G401 (cell line): ENCODE measurements at regions not wholly inside any gene's neighbourhood (a gene's known extent, or its start where the extent isn't known, plus 50 kb on each side); places are given as distances from the start of the nearest gene placed in this dataset.

Experiments used
- DNase-seq: peaks from one replicate; pipeline ENCODE4 v3.0.0-alpha.2; 2015; ENCODE audit warnings: low spot score
- in situ Hi-C: cut with HindIII; loops from 2 replicates; pipeline ENCODE4 v1.10.0; 2016; ENCODE audit warnings: low sequenced_read_pairs, mixed read lengths

GRCh38 chr5:43973318-43973717 lies 370.3 kb downstream of the NNT start:
- in situ Hi-C loops, result no loop called here
- DNase-seq, result no peak

DNA sequence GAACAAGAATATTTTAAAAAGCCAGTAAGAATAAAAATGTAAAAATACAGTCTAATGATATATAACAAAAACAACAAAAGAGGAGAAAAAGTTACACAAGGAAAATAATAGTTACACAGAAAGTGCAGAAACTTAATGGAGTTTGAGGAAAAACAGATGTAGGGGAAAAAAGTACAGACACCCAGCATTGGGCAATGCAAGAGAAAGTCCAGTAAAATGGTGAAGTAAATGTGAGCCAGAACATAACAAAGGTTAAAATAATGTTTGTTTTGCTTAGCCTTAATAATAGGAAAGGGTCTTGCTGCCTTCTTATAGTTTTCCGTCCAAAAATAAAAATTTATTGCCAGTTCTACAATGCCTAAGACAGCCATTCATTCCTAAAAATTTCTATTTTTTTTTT lies 364.2 kb downstream of the NNT start:
- no peak for DNase-seq
- in situ Hi-C loops, result no loop called here

DNA sequence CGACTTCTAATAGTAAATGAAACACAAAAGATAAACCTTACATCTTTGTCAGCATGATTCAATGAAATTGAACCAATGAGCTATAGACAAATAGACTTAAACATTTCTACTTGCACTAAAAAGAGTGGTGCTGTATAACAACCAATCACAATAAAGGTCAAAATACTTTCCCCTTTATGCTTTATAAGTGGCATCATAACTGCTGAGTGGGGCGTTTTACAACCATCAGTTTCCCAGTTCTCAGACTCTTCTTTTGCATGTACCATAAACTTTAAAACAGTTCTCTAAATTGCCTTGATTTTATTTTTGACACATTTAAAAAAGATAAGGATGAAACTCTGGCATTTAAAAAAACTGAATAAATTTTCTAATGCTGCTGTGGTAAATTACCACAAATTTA lies 356.2 kb downstream of the NNT start:
- in situ Hi-C loops, result no loop called here
- no peak for DNase-seq

DNA sequence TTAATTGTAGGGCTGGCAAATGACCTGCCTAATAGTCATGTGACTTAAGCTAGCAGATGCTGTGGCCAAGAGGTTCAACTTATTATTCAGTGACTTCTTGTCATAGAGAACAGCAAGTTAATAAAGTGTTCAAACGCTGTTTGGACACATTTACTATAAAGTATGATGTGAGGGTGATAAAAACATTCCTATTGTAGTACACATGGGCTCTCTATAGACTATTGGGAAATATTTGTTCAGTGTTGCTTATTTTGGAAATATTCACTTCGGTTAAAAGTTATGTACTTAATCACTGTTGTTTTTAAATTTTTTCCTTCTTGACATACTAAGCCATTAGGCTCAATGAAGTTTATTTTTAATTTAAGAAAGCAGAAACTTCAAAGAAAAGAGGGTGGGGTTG lies 345.0 kb downstream of the NNT start:
- DNase-seq, result no peak

DNA sequence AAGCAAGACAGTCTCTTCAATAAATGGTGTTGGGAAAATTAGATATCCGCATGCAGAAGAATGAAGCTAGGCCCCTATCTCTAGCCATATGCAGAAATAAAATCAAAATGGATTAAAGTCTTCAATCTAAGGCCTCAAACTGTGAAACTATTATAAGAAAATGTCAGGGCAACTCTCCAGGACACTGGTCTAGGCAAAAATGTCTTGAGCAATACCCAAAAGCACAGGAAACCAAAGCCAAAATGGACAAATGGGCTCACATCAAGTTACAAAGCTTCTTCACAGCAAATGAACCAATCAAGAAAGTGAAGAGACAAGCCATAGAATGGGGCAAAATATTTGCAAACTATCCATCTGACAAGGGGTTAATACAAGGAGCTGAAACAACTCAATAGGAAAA lies 338.8 kb downstream of the NNT start:
- DNase-seq, result no peak
- in situ Hi-C loops, result no loop called here

More for the DNA sequence above, 345.0 kb downstream of the NNT start:
- in situ Hi-C loops, result no loop called here

- DNase-seq, result no peak
- in situ Hi-C loops, result no loop called here
These were observed 337.6 kb downstream of the NNT start for GRCh38 chr5:43940562-43940961.

DNA sequence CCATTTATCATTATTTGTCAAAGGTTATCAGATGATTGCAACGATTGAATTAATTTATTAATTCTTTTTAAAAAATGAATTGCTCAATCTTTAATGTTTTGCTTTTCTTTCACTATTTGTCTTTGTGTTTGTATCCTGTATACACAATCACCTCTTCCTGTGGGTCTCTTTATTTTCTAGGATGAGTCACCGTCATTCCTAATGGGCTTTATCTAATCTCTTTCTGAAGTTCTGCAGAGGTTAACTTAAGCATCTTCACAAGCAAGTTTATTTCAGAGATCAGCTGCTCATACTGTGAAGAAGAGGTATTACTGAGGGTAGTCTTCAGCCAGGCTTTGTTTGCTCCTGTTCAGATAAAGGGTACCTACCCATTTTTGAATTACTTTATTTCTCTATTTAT lies 323.9 kb downstream of the NNT start:
- DNase-seq, result no peak
- in situ Hi-C loops, result no loop called here

DNA sequence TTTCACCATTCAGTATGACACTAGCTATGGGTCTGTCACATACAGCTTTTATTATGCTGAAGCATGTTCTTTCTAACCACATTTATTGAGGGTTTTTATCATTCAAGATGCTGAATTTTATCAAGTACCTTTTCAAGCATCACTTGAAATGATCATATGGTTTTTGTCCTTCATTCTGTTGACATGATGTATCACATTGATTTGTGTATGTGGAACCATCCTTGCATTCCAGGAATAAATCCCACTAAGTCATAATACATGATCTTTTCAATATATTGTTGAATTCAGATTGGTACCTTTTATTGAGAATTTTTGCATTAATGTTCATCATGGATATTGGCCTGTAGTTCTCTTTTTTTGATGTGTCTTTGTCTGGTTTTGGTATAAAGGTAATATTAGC lies 317.4 kb downstream of the NNT start:
- in situ Hi-C loops, result no loop called here
- DNase-seq, result no peak

DNA sequence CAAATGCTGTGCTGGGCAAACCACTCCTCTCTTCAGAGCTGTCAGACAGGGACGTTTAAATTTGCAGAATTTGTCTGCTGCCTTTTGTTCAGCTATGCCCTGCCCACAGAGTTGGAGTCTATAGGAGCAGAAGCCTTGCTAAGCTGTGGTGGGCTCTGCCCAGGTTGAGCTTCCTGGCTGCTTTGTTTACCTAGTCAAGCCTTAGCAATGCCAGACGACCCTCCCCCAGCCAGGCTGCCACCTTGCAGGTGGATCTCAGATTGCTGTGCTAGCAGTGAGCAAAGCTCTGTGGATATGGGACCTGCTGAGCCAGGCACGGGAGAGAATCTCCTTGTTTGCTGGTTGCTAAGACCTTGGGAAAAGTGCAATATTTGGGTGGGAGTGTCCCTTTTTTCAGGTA lies 314.9 kb downstream of the NNT start:
- DNase-seq, result no peak
- in situ Hi-C loops, result no loop called here

DNA sequence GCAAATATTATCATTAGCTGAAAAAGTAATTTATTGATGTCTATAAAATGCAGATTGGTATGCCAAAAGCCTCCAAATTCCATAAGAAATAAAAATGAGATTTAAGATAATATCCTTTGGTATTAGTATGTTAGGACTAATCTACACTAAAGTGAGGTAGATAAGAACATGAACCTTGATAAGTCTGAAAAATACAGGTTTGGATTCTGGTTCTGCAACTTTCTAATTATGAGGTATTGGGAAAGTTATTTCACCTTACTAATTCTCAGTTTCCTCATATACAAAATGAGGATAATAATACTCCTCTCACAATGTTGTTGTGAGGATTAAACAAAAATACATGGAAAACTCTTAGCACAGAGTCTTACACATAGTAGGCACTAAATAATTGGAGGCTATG lies 300.1 kb downstream of the NNT start:
- in situ Hi-C loops, result no loop called here

DNA sequence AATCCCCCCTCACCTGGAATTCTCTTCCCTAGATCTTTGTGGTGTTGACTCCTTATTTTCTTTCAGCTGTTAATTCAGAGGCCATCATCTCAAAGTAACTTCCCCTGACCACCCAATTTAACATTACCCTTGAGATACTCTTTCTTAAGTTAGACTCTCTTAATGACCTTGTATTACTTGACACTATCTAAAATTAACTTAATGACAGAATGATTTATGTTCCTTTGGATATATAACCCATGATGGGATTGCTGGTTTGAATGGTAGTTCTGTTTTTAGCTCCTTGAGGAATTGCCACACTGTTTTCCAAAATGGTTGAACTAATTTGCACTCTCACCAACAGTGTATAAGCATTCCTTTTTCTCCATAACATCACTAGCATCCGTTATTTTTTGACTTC lies 298.0 kb downstream of the NNT start:
- DNase-seq, result no peak
- in situ Hi-C loops, result no loop called here

More for the DNA sequence above, 300.1 kb downstream of the NNT start:
- DNase-seq, result no peak

DNA sequence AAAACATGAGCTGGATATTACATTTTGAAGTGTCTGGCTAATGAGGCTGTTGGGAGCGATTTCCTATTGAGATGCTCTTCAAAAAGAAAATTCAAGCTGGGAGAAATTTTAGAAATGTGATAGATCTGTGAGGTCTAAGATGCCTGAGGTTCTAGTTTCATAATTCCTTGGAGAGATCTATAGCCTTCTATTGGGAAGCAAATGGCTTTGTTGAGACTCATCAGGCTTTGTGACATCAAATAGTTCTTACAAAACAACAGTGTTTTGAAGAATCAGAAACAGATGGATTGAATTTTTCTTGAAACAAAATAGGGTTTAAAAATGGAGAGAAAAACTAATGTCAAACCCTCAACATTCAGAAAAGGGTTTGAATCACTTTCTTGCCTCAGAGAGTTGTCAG lies 292.9 kb downstream of the NNT start:
- no peak for DNase-seq
- in situ Hi-C loops, result no loop called here

- in situ Hi-C loops, result no loop called here
- DNase-seq, result no peak
These were observed 291.1 kb downstream of the NNT start for GRCh38 chr5:43893951-43894684.

- in situ Hi-C loops, result no loop called here
- no peak for DNase-seq
These were observed 288.1 kb downstream of the NNT start for GRCh38 chr5:43891112-43891511.

DNA sequence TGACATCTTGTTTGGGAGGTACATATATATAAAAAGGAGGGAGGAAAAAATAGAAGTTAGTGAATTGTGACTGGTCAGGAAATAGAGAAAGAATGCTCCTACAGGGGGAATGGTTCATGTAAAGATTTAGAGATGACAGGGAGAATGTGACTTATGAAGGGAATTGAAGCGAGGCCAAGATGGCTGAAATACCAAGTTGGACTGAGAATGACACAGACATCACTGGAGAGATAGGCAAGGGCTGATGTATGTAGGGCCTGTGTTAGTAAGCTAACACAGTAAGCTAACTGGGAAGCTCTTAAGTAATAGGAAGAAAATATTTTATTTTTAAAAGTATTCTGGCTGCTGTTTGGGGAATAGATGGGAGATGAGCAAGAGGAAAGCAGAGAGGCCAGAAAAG lies 286.3 kb downstream of the NNT start:
- in situ Hi-C loops, result no loop called here
- no peak for DNase-seq

DNA sequence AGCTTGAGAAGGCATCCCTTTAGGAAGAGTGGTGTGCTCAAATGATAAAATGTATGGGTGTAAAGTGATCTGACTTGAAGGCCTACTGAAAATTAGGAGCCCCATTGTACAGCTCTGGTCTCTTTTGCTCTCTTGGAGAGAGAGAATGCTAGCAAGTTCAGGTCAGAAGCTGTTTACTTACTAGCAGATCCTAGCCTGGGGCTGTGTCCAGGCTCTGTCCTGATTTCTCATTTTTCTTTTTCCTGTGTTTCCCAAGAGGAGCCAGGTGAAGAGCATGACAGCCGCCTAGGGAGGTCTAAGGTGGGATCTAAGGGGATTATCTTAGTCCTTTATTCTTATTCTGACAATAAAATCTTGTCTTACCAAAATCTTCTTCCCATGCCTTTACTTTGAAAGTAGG lies 272.8 kb downstream of the NNT start:
- DNase-seq, result peak; percentile 8
- in situ Hi-C loops, result no loop called here

DNA sequence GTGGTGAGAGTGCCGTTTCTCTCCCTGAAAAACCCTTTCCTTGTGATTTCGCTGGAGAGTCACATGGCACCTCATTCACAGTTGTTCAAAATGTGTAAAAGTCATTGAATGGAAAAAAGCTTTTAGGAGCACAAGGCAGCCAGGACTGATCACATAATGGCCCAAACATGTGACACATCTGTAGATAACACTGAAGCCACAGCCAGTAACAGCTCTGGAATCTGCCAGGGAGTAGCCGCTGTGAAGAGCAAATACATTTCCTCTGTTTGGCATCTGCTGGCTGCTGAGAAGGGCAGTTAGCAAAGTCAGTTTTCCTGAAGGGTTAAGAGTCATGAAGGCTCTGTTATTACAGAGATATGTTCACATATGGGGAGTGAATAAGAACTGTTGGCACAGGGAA lies 271.8 kb downstream of the NNT start:
- DNase-seq, result no peak
- in situ Hi-C loops, result no loop called here

DNA sequence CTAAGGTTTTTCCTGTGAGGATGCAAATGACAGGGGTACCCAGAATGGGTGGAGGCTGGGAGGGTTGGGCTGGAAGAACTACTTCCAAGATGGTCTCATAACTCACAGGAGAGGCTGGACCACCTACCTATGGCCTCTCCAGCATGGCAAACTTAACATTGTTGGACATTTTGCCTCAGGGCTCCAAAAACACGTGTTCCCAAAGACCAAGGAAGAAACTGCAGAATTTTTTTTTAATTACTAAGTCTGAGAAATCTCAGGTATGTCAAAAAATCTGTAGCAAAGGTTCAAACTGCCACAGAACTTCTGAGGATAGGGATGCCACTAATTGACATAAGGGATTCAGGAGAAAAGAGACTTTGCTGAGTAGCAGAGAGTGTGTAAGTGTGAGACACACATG lies 270.8 kb downstream of the NNT start:
- in situ Hi-C loops, result no loop called here
- DNase-seq, result no peak

DNA sequence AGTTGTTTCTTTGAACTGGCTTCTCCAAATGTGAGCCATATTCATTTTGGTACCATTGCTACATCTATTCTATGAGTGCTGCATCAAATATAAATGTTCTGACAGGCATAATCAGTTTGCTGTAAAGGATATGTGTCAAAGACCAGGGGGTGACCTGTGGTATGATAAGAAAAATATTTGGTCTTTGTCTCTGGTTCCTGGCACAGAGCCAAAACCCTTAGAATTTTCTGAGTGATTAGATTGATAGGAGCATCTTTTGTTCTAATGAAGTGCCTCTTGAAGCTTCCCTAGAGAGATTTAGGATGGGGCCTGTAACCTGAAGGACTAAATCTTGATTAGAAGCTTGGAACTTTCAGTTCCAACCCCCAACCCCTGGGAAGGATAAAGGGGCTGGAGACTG lies 256.3 kb downstream of the NNT start:
- DNase-seq, result no peak
- in situ Hi-C loops, result no loop called here

- in situ Hi-C loops, result no loop called here
- DNase-seq, result no peak
These were observed 252.5 kb downstream of the NNT start for GRCh38 chr5:43855452-43855851.

DNA sequence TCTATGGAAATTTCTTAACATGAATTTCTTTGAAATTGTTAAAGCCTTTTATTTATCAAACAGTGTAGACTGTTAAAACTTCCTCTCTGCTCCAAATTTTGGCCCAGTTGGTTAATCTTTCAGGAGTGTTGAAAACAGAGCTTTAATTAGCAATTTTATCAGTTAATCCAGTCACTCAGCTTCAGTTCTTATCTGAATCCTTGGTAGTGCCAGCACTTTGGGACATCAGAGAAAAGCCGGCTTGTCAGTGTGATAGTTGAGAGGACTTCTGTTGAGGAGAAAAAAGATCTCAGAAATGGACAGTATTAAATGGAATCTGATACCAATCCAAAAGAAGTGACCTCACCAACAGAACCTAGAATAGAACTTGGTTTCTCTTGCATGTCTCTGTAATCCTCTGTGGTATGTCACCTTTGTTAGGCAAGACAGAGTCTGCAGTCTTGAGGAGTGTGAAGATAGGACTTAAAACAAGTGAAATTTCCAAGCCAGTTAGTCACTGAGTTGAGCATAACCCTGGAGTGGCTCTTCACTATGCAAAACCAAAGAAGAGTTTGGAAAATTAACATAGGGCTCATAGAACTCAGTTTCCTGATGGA lies 251.8 kb downstream of the NNT start:
- no peak for DNase-seq
- in situ Hi-C loops, result no loop called here
